ENCODE measurements at regions not wholly inside any gene's neighbourhood (a gene's known extent, or its start where the extent isn't known, plus 50 kb on each side); places are given as distances from the start of the nearest gene placed in this dataset.

- Histone ChIP-seq H3K9ac (replicated peaks in 1 of 4; ENCODE audit: extremely low read depth in 1 of 4, low read depth in 3 of 4, low read length in 3 of 4) (no peak overlapping the region), H3K18ac (ENCODE audit: extremely low read depth, low read length) (no peak overlapping the region), H2BK20ac (ENCODE audit: low read length) (no peak overlapping the region), H3K27ac (ENCODE audit: low read depth, low read length) (no peak overlapping the region), H2BK12ac (ENCODE audit: low read depth, low read length) (no peak overlapping the region), H2AFZ (ENCODE audit: low read length) (no peak overlapping the region), H3K4me2 (ENCODE audit: insufficient read depth in 1 of 2, low read depth in 2 of 2, low read length in 2 of 2) (no peak overlapping the region), H4K20me1 (replicated peaks in 1 of 2; ENCODE audit: control insufficient read depth in 1 of 2, insufficient read depth in 2 of 2, low read length in 2 of 2) (no peaks in the 10 kb centered on the region), H3K56ac (replicated peaks; ENCODE audit: insufficient read length, low read depth, low read length) (no peak overlapping the region), H4K5ac (ENCODE audit: insufficient read length, low read depth, low read length) (no peak overlapping the region), H3K23me2 (ENCODE audit: low read depth, low read length) (no peaks in the 10 kb centered on the region), H3K4me1 (replicated peaks in 1 of 4; ENCODE audit: control insufficient read depth in 3 of 4, insufficient read depth in 4 of 4, low read length in 3 of 4) (no peaks in the 10 kb centered on the region), H3K79me1 (ENCODE audit: low read depth, low read length) (no peaks in the 10 kb centered on the region), H4K91ac (replicated peaks; ENCODE audit: insufficient read length, low read length) (no peak overlapping the region), H3K4me3 (ENCODE audit: extremely low read depth in 1 of 4, insufficient read depth in 2 of 4, low read depth in 3 of 4, low read length in 4 of 4) (no peak overlapping the region), H3K36me3 (ENCODE audit: control insufficient read depth in 2 of 4, insufficient read depth in 4 of 4, low read length in 3 of 4) (no peaks in the 10 kb centered on the region), H2BK15ac (ENCODE audit: low read length) (no peak overlapping the region), H3K79me2 (ENCODE audit: control insufficient read depth in 1 of 2, insufficient read depth in 2 of 2, low read length in 2 of 2) (no peaks in the 10 kb centered on the region), H3K4ac (replicated peaks; ENCODE audit: insufficient read length, low read depth, low read length) (no peak overlapping the region), H2AK5ac (ENCODE audit: low read depth, low read length) (no peak overlapping the region), H3K14ac (ENCODE audit: insufficient read length) (no peak overlapping the region), H4K8ac (ENCODE audit: extremely low read depth, insufficient read depth, low read length) (no peak overlapping the region), H2BK5ac (ENCODE audit: low read depth, low read length) (no peak overlapping the region), H3K27me3 (replicated peaks in 1 of 4; ENCODE audit: control insufficient read depth in 3 of 4, extremely low read depth in 1 of 4, insufficient read depth in 3 of 4, low read length in 3 of 4) (no peaks in the 10 kb centered on the region), H2BK120ac (replicated peaks; ENCODE audit: low read depth, low read length) (no peak overlapping the region), H3K23ac (ENCODE audit: insufficient read length) (no peak overlapping the region), H3K9me3 (ENCODE audit: insufficient read depth in 2 of 2, low read depth in 1 of 2, low read length in 1 of 2) (no peaks in the 10 kb centered on the region)
- 82% methylated on average over 1 of the region's 1 CpG; no CpG with 5 or more reads in 1 of the 2 experiments for WGBS, 2 experiments (ENCODE audit: extremely low coverage in 1 of 2, insufficient coverage in 1 of 2, insufficient read length in 1 of 2, insufficient replicate concordance in 2 of 2, low coverage in 1 of 2, low lambda C conversion rate in 2 of 2, missing lambda C conversion rate in 1 of 2)
- FAIRE-seq (no peak), DNase-seq (ENCODE audit: low read depth in 1 of 2, low spot score in 2 of 2) (no peak)
- TF ChIP-seq SIRT6 (IDR thresholded peaks at IDR 0.05; ENCODE audit: low read length) (no peak), KDM1A (IDR thresholded peaks at IDR 0.05; ENCODE audit: borderline replicate concordance, low read length) (no peak), BCL11A (IDR thresholded peaks at IDR 0.05; ENCODE audit: low read depth in 2 of 2, low read length in 2 of 2) (no peak), CBX5 (IDR thresholded peaks at IDR 0.05; ENCODE audit: low read depth, low read length) (no peak), EGR1 (IDR thresholded peaks at IDR 0.05; ENCODE audit: borderline replicate concordance, low read depth, low read length) (no peak), JUN (IDR thresholded peaks at IDR 0.05; ENCODE audit: low read depth, low read length) (no peak), SUZ12 (IDR thresholded peaks at IDR 0.05; ENCODE audit: low read length) (no peak)
- ChIA-PET POLR2A (ENCODE audit: partially characterized antibody) (no interaction called here), CTCF (ENCODE audit: partially characterized antibody) (no interaction called here)
Measured at GRCh38 chr9:29974197-29974596, 2400.9 kb upstream of the C9orf72 start.
